ENCODE measurements at regions not wholly inside any gene's neighbourhood (a gene's known extent, or its start where the extent isn't known, plus 50 kb on each side); places are given as distances from the start of the nearest gene placed in this dataset.

DNA sequence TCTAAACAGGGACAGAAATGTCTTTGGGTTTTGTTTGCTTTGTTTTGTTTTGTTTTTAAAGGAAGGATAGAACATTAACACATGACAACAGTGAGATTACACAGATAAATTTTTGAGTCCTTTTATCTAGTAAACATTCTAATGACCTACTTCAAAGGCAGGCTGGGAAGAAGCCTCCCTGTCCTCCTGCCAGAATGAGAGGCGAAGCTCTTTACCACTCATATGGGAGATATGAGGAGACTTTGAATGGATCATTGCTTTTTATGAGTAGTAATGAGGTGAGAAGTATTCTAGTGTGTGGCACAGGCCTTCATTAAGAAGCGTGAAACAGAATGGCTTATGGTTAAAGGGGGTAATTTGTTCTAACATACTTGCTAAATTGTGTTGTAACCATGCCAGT lies 172.0 kb downstream of the FBXO8 start:
- TF ChIP-seq BHLHE40 (IDR thresholded peaks at IDR 0.05; ENCODE audit: borderline replicate concordance) = no peak
- TF ChIP-seq ELF4 (IDR thresholded peaks at IDR 0.05) = no peak
- TF ChIP-seq FOXM1 (IDR thresholded peaks at IDR 0.05; ENCODE audit: borderline replicate concordance) = no peak
- TF ChIP-seq LEF1 (IDR thresholded peaks at IDR 0.05; ENCODE audit: borderline replicate concordance) = no peak
- TF ChIP-seq HDGF (IDR thresholded peaks at IDR 0.05; ENCODE audit: borderline replicate concordance) = no peak
- no peak for TF ChIP-seq SP1 (IDR thresholded peaks at IDR 0.05)

Measured in HEK293T (cell line).